Epithelial cell of esophagus (primary cell): ENCODE measurements at regions not wholly inside any gene's neighbourhood (a gene's known extent, or its start where the extent isn't known, plus 50 kb on each side); places are given as distances from the start of the nearest gene placed in this dataset.

ENCODE experiments used
- DNase-seq: peaks from one replicate; pipeline ENCODE4 v3.0.0; 2010; ENCODE audit warnings: low read depth
- H3K4me3 ChIP-seq: 2 replicates; pipeline ENCODE4 v1.5.1; 2011; ENCODE audit warnings: mild to moderate bottlenecking, low read length, control low read depth
- CTCF ChIP-seq: IDR thresholded peaks from 2 replicates; pipeline ENCODE4 v1.5.1; 2011; ENCODE audit warnings: low read depth, mild to moderate bottlenecking, low read length, control low read depth, inconsistent platforms; ENCODE audit not compliant: insufficient read depth; ENCODE audit errors: missing control alignments

- DNase-seq = no peak
- no peak for TF ChIP-seq CTCF
- no peak overlapping the region for H3K4me3 ChIP-seq
Observed at GRCh38 chr14:103227094-103227768, 104.0 kb downstream of the TNFAIP2 start.

DNA sequence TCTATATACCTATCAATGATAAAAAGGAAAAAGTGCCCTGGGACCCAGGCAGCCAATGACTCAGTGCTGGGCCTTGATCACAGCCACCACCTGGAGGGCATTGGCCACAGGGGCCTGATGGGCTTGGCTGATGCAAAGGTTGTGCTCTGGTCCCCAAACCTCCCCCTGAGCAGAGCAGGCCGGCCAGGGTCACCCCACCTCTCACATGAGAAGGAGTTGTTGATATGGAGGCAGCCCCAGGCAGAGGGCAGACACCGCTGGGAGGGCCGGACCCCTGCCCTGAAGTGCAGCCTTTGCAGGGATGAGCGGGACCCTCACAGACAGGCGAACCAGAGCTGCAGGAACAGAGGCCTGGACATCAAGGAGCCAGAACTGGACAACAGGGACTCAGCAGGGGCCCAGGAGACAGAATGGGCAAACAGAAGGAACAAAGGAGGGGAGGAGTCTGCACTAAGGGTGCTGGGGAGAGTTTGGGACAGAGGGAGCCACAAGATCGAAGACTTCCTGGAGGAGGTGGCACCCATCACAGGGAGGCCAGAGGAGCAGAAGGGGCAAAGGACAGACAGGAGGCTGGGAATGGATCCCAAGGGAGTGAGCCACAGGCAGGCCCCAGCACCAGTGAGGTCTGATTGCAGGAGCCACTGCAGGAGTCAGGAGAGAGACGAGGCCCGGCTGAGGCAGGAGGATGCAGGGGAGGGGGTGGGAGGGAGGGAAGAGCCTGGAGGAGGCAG lies 105.0 kb downstream of the TNFAIP2 start:
- no peak for DNase-seq
- TF ChIP-seq CTCF = no peak

DNA sequence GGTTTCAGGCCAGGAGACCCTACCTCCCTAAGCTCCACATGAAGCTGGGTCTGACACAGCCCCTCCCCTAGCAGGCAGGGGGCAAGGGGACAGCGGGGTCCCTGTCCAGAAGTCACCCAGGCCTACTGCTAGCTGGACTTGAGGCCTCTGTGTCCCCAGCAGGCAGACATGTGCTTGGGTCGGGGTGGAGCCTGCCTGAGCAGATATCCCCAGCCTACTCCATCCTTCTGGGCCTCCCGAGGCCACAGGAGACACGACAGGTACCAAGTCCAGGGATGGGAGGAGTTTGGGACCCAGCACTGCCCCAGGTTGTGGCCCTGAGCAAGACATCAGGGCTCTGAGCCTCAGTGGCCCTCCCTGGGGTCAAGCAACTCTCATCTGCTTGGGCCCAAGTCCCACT lies 105.2 kb upstream of the EIF5 start:
- no peak overlapping the region for H3K4me3 ChIP-seq
- no peak for TF ChIP-seq CTCF
- no peak for DNase-seq

More for the DNA sequence above, 105.0 kb downstream of the TNFAIP2 start:
- H3K4me3 ChIP-seq = no peak overlapping the region

DNA sequence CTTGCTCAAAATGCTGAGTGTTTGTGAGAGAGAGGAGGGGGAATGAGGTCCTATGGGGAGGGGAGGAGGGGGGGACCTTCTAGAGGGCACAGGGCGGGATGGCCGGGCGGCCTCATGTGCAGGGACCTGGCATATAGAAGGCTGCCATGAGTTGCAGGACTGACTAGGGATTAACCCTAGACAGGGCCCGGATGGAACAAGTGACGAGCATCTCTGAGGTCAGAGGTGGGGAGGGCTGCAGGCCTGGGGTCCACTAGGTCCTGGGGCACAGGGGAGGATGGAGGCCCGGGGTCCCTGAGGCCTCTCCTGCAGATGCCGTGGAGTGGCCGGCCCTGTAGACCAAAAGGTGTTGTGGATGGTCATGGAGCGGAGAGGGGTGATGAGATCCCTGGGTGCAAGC lies 104.0 kb upstream of the EIF5 start:
- no peak for TF ChIP-seq CTCF
- DNase-seq = no peak
- H3K4me3 ChIP-seq = no peak overlapping the region

DNA sequence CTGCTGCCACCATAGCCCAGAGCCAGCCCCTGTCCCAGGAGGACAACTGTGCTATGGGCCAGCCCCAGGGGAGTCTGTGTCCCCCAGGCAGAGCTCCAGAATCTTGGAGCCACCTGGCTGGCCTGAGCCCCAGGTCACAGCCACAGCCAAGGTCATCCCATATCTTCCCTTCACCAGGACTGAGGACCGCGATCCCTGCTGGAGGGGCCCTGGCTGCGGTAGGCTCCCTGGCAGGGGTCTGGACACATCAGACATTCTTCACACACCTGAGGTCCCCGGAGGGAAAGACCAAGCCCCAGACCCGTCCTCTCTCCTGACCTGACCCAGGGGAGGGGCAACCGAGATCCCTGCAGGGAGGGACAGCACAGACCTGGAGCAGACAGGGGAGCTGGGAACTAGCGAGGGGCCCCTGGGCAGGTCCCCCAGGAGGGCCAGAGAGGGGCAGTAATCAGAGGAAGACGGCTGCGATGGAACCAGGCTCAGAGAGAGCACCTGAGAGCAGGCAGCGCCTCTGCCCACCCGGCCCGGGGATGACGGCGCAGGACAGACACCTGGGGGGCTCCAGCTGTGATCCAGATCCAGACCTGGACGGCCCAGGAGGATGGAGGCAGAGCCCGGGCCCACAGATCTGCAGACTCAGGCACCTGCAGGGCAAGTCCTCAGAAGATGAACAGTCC lies 103.2 kb upstream of the EIF5 start:
- TF ChIP-seq CTCF = no peak
- DNase-seq = no peak
- H3K4me3 ChIP-seq = no peak overlapping the region

DNA sequence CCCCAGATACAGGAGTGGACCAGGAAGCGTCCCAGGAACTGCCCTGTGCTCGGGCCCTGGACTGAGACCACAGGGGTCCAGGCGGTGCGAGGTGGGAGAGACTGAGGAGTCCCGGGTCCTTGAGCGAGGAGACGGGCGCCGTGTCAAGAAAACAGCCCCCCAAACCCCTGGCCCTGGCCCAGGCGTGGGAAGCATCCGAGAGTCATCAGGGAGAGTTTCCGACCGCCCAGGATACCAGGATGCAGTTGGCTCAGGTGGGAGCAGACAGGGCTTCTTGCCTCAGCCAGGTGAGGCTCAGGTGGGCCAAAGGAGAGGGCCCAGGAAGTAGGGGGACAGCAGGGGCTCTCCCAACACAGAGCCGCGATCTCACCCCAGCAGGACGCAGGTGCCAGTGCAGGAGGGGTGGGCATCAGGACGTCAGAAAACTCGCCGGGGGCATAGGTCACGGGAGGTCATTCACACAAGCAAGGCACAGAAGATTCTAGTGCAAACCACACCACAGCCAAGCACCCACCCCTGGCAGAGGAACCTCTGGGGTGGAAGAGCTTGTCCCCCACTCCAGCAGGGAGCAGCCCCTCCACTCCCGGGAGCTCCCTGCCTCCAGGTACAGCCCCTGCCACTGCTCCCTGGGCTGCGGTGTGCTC lies 102.5 kb upstream of the EIF5 start:
- no peak for DNase-seq
- no peak overlapping the region for H3K4me3 ChIP-seq
- no peak for TF ChIP-seq CTCF
